ENCODE measurements at regions not wholly inside any gene's neighbourhood (a gene's known extent, or its start where the extent isn't known, plus 50 kb on each side); places are given as distances from the start of the nearest gene placed in this dataset.

DNA sequence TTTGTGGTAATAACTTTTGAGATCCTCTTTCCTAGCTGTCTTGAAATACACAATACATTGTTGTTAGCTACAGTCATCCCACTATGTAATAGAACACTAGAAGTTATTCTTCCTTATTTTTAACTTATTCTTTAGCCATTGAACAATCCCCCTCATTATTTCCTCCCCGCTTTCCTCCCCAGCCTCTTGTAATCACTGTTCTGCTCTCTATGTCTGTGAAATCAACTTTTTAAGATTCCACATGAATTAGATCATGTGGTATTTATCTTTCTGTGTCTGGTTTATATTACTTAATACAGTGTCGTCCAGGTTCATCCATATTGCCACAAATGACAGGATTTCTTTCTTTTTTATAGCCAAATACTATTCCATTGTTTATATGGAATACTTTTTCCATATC is 72.9 kb downstream of the SLC10A2 start:
- Mint-ChIP-seq H3K9me3 (peaks cover 27% of the 10 kb centered on the region), H3K27me3 (ENCODE audit: low read depth) (no peaks in the 10 kb centered on the region), H3K4me1 (peaks cover 5% of the 10 kb centered on the region), H3K27ac (ENCODE audit: unreplicated experiment) (no peak overlapping the region), H3K4me3 (no peak overlapping the region), H3K36me3 (ENCODE audit: low read depth) (peaks cover 15% of the 10 kb centered on the region)
- no peak for DNase-seq (ENCODE audit: low read depth, low spot score)
- TF ChIP-seq, protein P1, sequence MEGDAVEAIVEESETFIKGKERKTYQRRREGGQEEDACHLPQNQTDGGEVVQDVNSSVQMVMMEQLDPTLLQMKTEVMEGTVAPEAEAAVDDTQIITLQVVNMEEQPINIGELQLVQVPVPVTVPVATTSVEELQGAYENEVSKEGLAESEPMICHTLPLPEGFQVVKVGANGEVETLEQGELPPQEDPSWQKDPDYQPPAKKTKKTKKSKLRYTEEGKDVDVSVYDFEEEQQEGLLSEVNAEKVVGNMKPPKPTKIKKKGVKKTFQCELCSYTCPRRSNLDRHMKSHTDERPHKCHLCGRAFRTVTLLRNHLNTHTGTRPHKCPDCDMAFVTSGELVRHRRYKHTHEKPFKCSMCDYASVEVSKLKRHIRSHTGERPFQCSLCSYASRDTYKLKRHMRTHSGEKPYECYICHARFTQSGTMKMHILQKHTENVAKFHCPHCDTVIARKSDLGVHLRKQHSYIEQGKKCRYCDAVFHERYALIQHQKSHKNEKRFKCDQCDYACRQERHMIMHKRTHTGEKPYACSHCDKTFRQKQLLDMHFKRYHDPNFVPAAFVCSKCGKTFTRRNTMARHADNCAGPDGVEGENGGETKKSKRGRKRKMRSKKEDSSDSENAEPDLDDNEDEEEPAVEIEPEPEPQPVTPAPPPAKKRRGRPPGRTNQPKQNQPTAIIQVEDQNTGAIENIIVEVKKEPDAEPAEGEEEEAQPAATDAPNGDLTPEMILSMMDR (conservative IDR thresholded peaks at IDR 0.05), result no peak

DNA sequence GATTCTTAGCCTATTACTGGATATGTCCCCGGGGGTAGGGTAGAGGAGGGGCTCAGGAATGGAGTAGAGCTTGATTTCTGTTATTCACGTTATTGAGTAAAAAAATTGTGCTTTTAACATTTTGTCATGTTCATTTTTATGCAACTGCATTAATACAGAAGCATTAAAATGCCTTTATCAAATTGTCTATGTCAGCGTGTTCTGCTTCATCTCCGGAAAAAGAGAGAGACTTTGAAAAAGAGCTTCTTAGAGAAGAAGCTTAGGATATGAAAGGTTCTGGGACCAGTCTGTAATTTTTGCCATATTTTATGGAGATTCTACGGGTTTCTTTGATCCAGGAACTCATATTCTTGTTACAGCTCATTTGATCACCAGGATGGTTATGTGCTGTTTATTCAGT is 82.0 kb downstream of the SLC10A2 start:
- Mint-ChIP-seq H3K27me3 (ENCODE audit: low read depth) (no peaks in the 10 kb centered on the region), H3K4me1 (no peaks in the 10 kb centered on the region), H3K27ac (ENCODE audit: unreplicated experiment) (no peak overlapping the region), H3K9me3 (peaks cover 25% of the 10 kb centered on the region), H3K4me3 (no peak overlapping the region), H3K36me3 (ENCODE audit: low read depth) (peaks cover 17% of the 10 kb centered on the region)
- TF ChIP-seq, protein P1 (conservative IDR thresholded peaks at IDR 0.05), result no peak
- DNase-seq (ENCODE audit: low read depth, low spot score), result no peak

DNA sequence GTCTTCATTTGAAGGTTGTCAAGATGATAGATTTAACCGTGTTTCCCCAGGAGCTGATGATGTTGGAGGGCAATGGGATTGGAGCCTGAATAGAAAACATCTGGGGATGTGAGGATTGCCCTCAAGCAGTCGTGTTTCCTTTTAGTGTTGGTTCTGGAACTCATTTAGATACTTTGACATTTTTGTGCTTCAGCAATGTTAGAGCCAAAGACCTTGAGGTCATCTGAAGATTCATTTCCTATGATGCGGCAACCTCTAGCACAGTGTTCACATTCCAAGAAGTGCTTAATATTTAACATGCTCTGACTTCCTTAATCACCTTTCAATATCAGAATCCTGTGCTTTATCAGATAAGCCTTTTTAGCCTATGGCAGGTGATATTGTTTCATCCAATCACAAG is 82.7 kb downstream of the SLC10A2 start:
- Mint-ChIP-seq H3K4me3 (no peak overlapping the region), H3K9me3 (peaks cover 21% of the 10 kb centered on the region), H3K27me3 (ENCODE audit: low read depth) (no peaks in the 10 kb centered on the region), H3K4me1 (no peaks in the 10 kb centered on the region), H3K36me3 (ENCODE audit: low read depth) (peaks cover 13% of the 10 kb centered on the region), H3K27ac (ENCODE audit: unreplicated experiment) (no peak overlapping the region)
- DNase-seq (ENCODE audit: low read depth, low spot score), result no peak
- TF ChIP-seq, protein P1 (conservative IDR thresholded peaks at IDR 0.05), result no peak

DNA sequence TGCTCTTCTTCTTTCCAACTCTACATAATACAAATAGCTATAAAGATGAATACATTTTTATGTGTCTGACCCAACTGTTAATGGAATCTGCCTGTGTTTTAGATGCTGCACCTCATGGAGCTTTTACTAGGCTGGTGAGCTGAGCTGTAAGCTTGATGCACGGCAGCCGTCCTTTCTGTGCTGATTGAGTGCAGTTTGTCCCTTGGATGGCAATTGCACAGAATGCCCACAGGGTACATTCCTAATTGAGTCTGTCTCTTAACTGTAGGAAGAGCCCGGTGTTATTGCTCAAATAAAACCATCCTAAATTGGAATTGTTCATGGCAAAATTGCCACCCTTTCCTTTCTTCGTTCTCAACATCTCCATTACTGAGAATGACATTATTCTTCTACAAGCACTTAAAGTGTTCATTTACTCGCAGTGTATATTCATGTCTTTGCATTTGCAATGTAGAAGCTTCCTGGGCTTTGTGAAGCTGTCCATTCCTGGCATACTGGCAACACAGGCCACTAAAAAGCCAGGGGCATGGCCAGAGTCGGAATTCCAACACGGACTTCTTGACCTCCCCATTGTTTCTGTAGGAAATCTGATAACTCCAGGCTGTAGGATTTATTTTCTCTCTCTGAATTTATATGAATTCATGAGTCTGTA is 85.8 kb downstream of the SLC10A2 start:
- Mint-ChIP-seq H3K36me3 (ENCODE audit: low read depth) (no peaks in the 10 kb centered on the region), H3K4me3 (no peak overlapping the region), H3K4me1 (peaks cover 7% of the 10 kb centered on the region), H3K9me3 (peaks cover 5% of the 10 kb centered on the region), H3K27me3 (ENCODE audit: low read depth) (peaks cover 3% of the 10 kb centered on the region), H3K27ac (ENCODE audit: unreplicated experiment) (no peak overlapping the region)
- TF ChIP-seq, protein P1 (conservative IDR thresholded peaks at IDR 0.05), result no peak
- DNase-seq (ENCODE audit: low read depth, low spot score), result no peak

DNA sequence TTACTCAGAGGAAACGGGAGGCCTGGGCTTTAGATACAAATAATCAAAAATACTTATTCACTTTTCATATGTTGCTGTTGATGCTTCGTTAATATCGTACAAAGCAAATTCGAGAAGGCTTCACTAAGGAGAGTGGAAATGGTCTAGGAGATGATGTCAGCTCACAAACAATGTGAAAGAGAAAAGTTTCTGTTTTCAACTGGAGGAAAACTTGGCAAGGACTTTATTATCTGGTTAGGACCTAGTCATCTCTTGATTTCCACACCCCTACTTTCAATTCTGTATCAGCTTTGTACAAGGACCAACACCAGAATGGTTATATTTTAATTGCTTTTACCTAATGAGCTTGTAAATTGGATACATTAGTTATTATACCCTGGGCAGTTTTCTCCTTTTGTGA is 88.0 kb downstream of the SLC10A2 start:
- H3K9me3 Mint-ChIP-seq, result peaks cover 5% of the 10 kb centered on the region
- peaks cover 16% of the 10 kb centered on the region for H3K4me1 Mint-ChIP-seq
- DNase-seq (ENCODE audit: low read depth, low spot score), result no peak
- peaks cover 6% of the 10 kb centered on the region for H3K27me3 Mint-ChIP-seq (ENCODE audit: low read depth)
- H3K27ac Mint-ChIP-seq (ENCODE audit: unreplicated experiment), result no peak overlapping the region
- no peaks in the 10 kb centered on the region for H3K36me3 Mint-ChIP-seq (ENCODE audit: low read depth)
- TF ChIP-seq, protein P1 (conservative IDR thresholded peaks at IDR 0.05), result no peak
- H3K4me3 Mint-ChIP-seq, result no peak overlapping the region
